HepG2 (cell line): ENCODE measurements at regions not wholly inside any gene's neighbourhood (a gene's known extent, or its start where the extent isn't known, plus 50 kb on each side); places are given as distances from the start of the nearest gene placed in this dataset.

Experiments used
- ARID5B ChIP-seq: IDR thresholded peaks from 2 replicates; pipeline ENCODE4 v1.4.0; 2020; ENCODE audit warnings: mild to moderate bottlenecking, missing genetic modification reagents
- CREB3 ChIP-seq: sonication (generic); formaldehyde crosslinking; IDR thresholded peaks from 2 replicates; pipeline ENCODE4 v1.5.0; 2020; ENCODE audit warnings: missing genetic modification reagents
- CTCF ChIP-seq: sonication (generic); formaldehyde crosslinking; IDR thresholded peaks from 2 replicates; pipeline ENCODE4 v1.5.0; 2020; ENCODE audit warnings: mild to moderate bottlenecking, missing genetic modification reagents, moderate library complexity
- HHEX ChIP-seq: IDR thresholded peaks from 2 replicates; pipeline ENCODE4 v1.6.1; 2016; ENCODE audit warnings: control low read depth
- MAZ ChIP-seq, 2 experiments: sonication (generic) in 1 of 2; formaldehyde crosslinking in 1 of 2; IDR thresholded peaks; 2 replicates each; pipeline versions ENCODE4 v1.5.0 to v1.6.1; 2012 to 2020; ENCODE audit warnings: low read depth in 2 of 2, mild to moderate bottlenecking in 2 of 2, borderline replicate concordance in 1 of 2, improper control_type of control experiment in 1 of 2, low read length in 1 of 2, missing genetic modification reagents in 1 of 2, moderate library complexity in 1 of 2
- POLR2A ChIP-seq, 2 experiments: IDR thresholded peaks; 2 replicates each; pipeline ENCODE4 v1.6.1; 2011; ENCODE audit warnings: low read depth in 2 of 2, low read length in 2 of 2, mild to moderate bottlenecking in 1 of 2, moderate library complexity in 1 of 2; ENCODE audit not compliant: insufficient read depth in 1 of 2
- RELA ChIP-seq: sonication (generic); formaldehyde crosslinking; IDR thresholded peaks from 2 replicates; pipeline ENCODE4 v1.4.0; 2020; ENCODE audit warnings: missing genetic modification reagents
- TCF7L2 ChIP-seq: IDR thresholded peaks from 2 replicates; pipeline ENCODE4 v1.6.1; 2011; ENCODE audit warnings: mild to moderate bottlenecking, low read depth, low read length, moderate library complexity
- ZBTB7A ChIP-seq: sonication (generic); formaldehyde crosslinking; IDR thresholded peaks from 2 replicates; pipeline ENCODE4 v1.8.0; 2022; ENCODE audit warnings: mild to moderate bottlenecking, missing genetic modification reagents
- ZNF235 ChIP-seq: sonication (generic); formaldehyde crosslinking; IDR thresholded peaks from 2 replicates; pipeline ENCODE4 v1.8.1; 2023; ENCODE audit warnings: mild to moderate bottlenecking, missing genetic modification reagents, borderline replicate concordance

- TF ChIP-seq CTCF: no peak
- no peak for TF ChIP-seq RELA (CRISPR knock-in tag)
- TF ChIP-seq ARID5B (CRISPR knock-in tag): no peak
- TF ChIP-seq TCF7L2: no peak
- TF ChIP-seq POLR2A (IDR thresholded peaks at IDR 0.05; ENCODE audit: insufficient read depth in 1 of 2, low read depth in 2 of 2, low read length in 2 of 2): no peak
- TF ChIP-seq ZBTB7A (CRISPR knock-in tag): no peak
- no peak for TF ChIP-seq HHEX (CRISPR knock-in tag)
- TF ChIP-seq CREB3 (CRISPR knock-in tag): no peak
- no peak for TF ChIP-seq ZNF235 (CRISPR knock-in tag)
- no peak for TF ChIP-seq MAZ (IDR thresholded peaks at IDR 0.05; ENCODE audit: borderline replicate concordance, low read depth, low read length)
- TF ChIP-seq MAZ (CRISPR knock-in tag; IDR thresholded peaks at IDR 0.05; ENCODE audit: low read depth): no peak
Observed at GRCh38 chr14:26928019-26928418, 330.2 kb upstream of the NOVA1 start.
